T-cell (primary cell): ENCODE measurements at regions not wholly inside any gene's neighbourhood (a gene's known extent, or its start where the extent isn't known, plus 50 kb on each side); places are given as distances from the start of the nearest gene placed in this dataset.

Experiments
- ATAC-seq, 4 experiments: fragments of 200-7000 bp in 3 of 4; fragments of 150-1000 bp in 1 of 4; cut with Tn5 transposase; replicated peaks in 1 of 4; 1 replicate in 3 of 4; 2 replicates in 1 of 4; pipeline ENCODE4 v1.10.0; 2021; ENCODE audit warnings: moderate library complexity in 3 of 4, mild to moderate bottlenecking in 2 of 4, moderate number of reproducible peaks in 1 of 4
- CTCF ChIA-PET, 2 donors: fragments of 300-600 bp; sonication (Branson Sonifier 250); formaldehyde crosslinking; loops; one replicate each; lab custom pipeline; 2022; ENCODE audit warnings: antibody characterized with exemption in 2 of 2; lab: Charles Lee
- POLR2A ChIA-PET, 2 donors: fragments of 300-600 bp; sonication (Branson Sonifier 250); formaldehyde crosslinking; loops; one replicate each; lab custom pipeline; 2022; ENCODE audit warnings: antibody characterized with exemption in 2 of 2; lab: Charles Lee
- DNase-seq, 35 experiments: peaks; one replicate each; pipeline versions ENCODE4 v3.0.0 to v3.0.0-alpha.2; 2013 to 2023
- H3K27ac ChIP-seq: one replicate; pipeline ENCODE4 v1.5.1; 2013; ENCODE audit warnings: low read length
- H3K27me3 ChIP-seq, 2 experiments: replicated peaks in 1 of 2; 1 replicate in 1 of 2; 2 replicates in 1 of 2; pipeline versions ENCODE4 v1.6.1 to v1.7.0; 2013; ENCODE audit warnings: low read length in 1 of 2, mixed read lengths in 1 of 2; ENCODE audit not compliant: control insufficient read depth in 2 of 2, insufficient read depth in 2 of 2; ENCODE audit errors: extremely low read depth in 1 of 2
- H3K36me3 ChIP-seq, 2 donors: 1 replicate in 1 of 2; 2 replicates in 1 of 2; pipeline versions ENCODE4 v1.6.1 to v1.7.0; 2013; ENCODE audit warnings: low read length in 1 of 2; ENCODE audit not compliant: control insufficient read depth in 2 of 2, insufficient read depth in 1 of 2; ENCODE audit errors: extremely low read depth in 1 of 2
- H3K4me1 ChIP-seq, 2 experiments: 1 replicate in 1 of 2; 2 replicates in 1 of 2; pipeline versions ENCODE4 v1.6.1 to v1.7.0; 2013; ENCODE audit warnings: low read length in 2 of 2, mixed read lengths in 1 of 2; ENCODE audit not compliant: insufficient read depth in 2 of 2, control insufficient read depth in 1 of 2; ENCODE audit errors: extremely low read depth in 1 of 2
- H3K4me3 ChIP-seq, 2 donors: 1 replicate in 1 of 2; 2 replicates in 1 of 2; pipeline versions ENCODE4 v1.5.1 to v1.7.0; 2013; ENCODE audit warnings: mild to moderate bottlenecking in 2 of 2, low read length in 1 of 2, moderate library complexity in 1 of 2; ENCODE audit not compliant: control insufficient read depth in 1 of 2; ENCODE audit errors: extremely low read depth in 1 of 2
- H3K9me3 ChIP-seq: 2 replicates; pipeline ENCODE4 v1.7.0; 2013
- H3K27ac Mint-ChIP-seq, 2 donors: one replicate each; pipeline ENCODE4 v1.8.0; 2020 to 2021; ENCODE audit warnings: mild to moderate bottlenecking in 2 of 2, mixed read lengths in 2 of 2
- H3K27me3 Mint-ChIP-seq, 2 donors: one replicate each; pipeline ENCODE4 v1.8.0; 2021 to 2022; ENCODE audit warnings: mixed read lengths in 2 of 2
- H3K36me3 Mint-ChIP-seq: one replicate; pipeline ENCODE4 v1.8.0; 2021; ENCODE audit warnings: mixed read lengths
- H3K4me1 Mint-ChIP-seq, 3 donors: one replicate each; pipeline ENCODE4 v1.8.0; 2020 to 2022; ENCODE audit warnings: mixed read lengths in 3 of 3, mild to moderate bottlenecking in 1 of 3
- H3K4me3 Mint-ChIP-seq, 3 donors: one replicate each; pipeline ENCODE4 v1.8.0; 2020 to 2022; ENCODE audit warnings: mild to moderate bottlenecking in 3 of 3, mixed read lengths in 3 of 3, moderate library complexity in 3 of 3
- H3K9me3 Mint-ChIP-seq, 3 donors: one replicate each; pipeline ENCODE4 v1.8.0; 2020 to 2022; ENCODE audit warnings: mixed read lengths in 3 of 3
- WGBS: methylation state at CpG from one replicate; pipeline ENCODE4 v1.1.5; 2013; ENCODE audit warnings: missing lambda C conversion rate; ENCODE audit not compliant: insufficient coverage; 5-methylcytosine and 5-hydroxymethylcytosine counted together

- Mint-ChIP-seq H3K27ac (no peak overlapping the region), H3K27me3 (peaks cover 27 to 51% of the 10 kb centered on the region in 2 donors), H3K9me3 (no peaks in the 10 kb centered on the region), H3K36me3 (no peaks in the 10 kb centered on the region), H3K4me1 (peaks cover 0 to 6% (median 1%) of the 10 kb centered on the region in 3 donors), H3K4me3 (peak overlapping the region in 1 of 3 donors; percentile 35)
- Histone ChIP-seq H3K9me3 (no peaks in the 10 kb centered on the region), H3K4me1 (peaks cover 0 to 16% of the 10 kb centered on the region in 2 experiments), H3K36me3 (no peaks in the 10 kb centered on the region), H3K27me3 (peaks cover 2 to 80% of the 10 kb centered on the region in 2 experiments), H3K27ac (no peak overlapping the region), H3K4me3 (no peak overlapping the region)
- POLR2A ChIA-PET, result no interaction called here
- ATAC-seq, result no peak
- no peak for DNase-seq
- WGBS, result 82% methylated on average over 5 of the region's 5 CpGs
- CTCF ChIA-PET, result interaction anchor here in 1 of 2 donors (0.5 to 0.7 kb wide), 2 partner anchors 39 to 49 kb away, joined by 3 read pairs; no protein-coding TSS in a partner anchor
These were observed 124.5 kb upstream of the CIBAR2 start for GRCh38 chr16:85236818-85237150.

DNA sequence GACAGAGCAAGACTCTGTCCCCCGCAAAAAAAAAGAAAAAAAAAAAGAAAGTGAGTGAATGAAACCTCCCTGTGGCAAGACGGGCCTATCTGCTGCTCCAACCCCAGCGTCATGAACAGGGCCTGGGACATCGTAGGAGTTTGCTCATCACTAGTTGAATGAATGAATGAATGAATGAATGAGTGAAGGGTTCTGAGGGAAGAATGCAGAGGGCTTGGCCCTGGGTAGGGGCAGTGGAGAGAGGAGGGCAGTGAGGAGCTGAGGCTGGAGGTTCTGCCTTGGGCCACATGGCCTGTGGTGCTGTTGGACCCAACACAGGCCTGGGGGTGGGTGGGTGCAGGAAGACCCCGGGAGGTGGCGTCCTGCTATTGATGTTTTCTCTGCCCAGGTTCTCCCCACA lies 125.5 kb upstream of the CIBAR2 start:
- Mint-ChIP-seq H3K9me3 (no peaks in the 10 kb centered on the region), H3K4me1 (peaks cover 0 to 6% (median 1%) of the 10 kb centered on the region in 3 donors), H3K36me3 (no peaks in the 10 kb centered on the region), H3K27me3 (peaks cover 27 to 47% of the 10 kb centered on the region in 2 donors), H3K27ac (no peak overlapping the region), H3K4me3 (no peak overlapping the region)
- POLR2A ChIA-PET, result no interaction called here
- H3K4me1 ChIP-seq, result peaks cover 0 to 16% of the 10 kb centered on the region in 2 experiments
- CTCF ChIA-PET, result no interaction called here
- ATAC-seq (no peak), DNase-seq (no peak)
- H3K27ac ChIP-seq, result no peak overlapping the region
- no peaks in the 10 kb centered on the region for H3K9me3 ChIP-seq
- no peak overlapping the region for H3K4me3 ChIP-seq
- WGBS, result 90% methylated on average over 3 of the region's 6 CpGs
- no peaks in the 10 kb centered on the region for H3K36me3 ChIP-seq
- peaks cover 2 to 75% of the 10 kb centered on the region in 2 experiments for H3K27me3 ChIP-seq

DNA sequence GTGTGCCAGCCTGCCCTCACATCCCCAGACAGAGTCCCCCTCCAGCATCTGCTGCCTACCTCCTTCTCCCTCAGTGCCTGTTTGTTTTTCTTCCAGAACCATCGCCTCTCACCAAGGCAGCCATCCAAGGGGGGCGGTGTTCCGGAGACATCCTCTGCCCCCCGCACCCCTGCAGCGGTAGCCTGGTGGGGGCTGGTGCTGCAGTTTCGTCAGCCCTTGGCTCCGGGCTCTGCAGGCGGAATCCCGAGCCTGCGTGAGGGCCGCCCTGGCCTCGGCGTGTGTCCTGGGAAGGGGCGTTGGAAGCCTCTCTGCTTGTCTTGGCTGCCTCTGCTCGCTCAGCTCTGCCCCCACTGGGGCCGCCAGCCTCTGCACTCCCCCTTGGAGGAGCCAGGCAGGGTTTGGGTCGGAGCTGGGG lies 126.0 kb upstream of the CIBAR2 start:
- H3K36me3 ChIP-seq, result no peaks in the 10 kb centered on the region
- peaks cover 25 to 45% of the 10 kb centered on the region in 2 donors for H3K27me3 Mint-ChIP-seq
- peaks cover 0 to 6% (median 1%) of the 10 kb centered on the region in 3 donors for H3K4me1 Mint-ChIP-seq
- POLR2A ChIA-PET, result no interaction called here
- peaks cover 2 to 71% of the 10 kb centered on the region in 2 experiments for H3K27me3 ChIP-seq
- ATAC-seq (no peak), DNase-seq (no peak)
- no peak overlapping the region for H3K27ac Mint-ChIP-seq
- no peaks in the 10 kb centered on the region for H3K9me3 Mint-ChIP-seq
- H3K4me3 ChIP-seq, result no peak overlapping the region
- no peak overlapping the region for H3K4me3 Mint-ChIP-seq
- no peaks in the 10 kb centered on the region for H3K36me3 Mint-ChIP-seq
- CTCF ChIA-PET, result interaction anchor here in 1 of 2 donors (0.6 kb wide), 1 partner anchor 10 kb away, joined by 4 read pairs; no protein-coding TSS in a partner anchor
- H3K4me1 ChIP-seq, result peaks cover 0 to 16% of the 10 kb centered on the region in 2 experiments
- no peak overlapping the region for H3K27ac ChIP-seq
- 72% methylated on average over 14 of the region's 17 CpGs for WGBS
- H3K9me3 ChIP-seq, result no peaks in the 10 kb centered on the region

GRCh38 chr16:85239239-85239638 lies 127.0 kb upstream of the CIBAR2 start:
- H3K9me3 ChIP-seq, result no peaks in the 10 kb centered on the region
- ChIA-PET CTCF (no interaction called here), POLR2A (no interaction called here)
- H3K27ac Mint-ChIP-seq, result no peak overlapping the region
- H3K27me3 Mint-ChIP-seq, result peaks cover 22 to 41% of the 10 kb centered on the region in 2 donors
- H3K4me1 ChIP-seq, result peaks cover 0 to 16% of the 10 kb centered on the region in 2 experiments
- no peak overlapping the region for H3K4me3 Mint-ChIP-seq
- H3K36me3 Mint-ChIP-seq, result no peaks in the 10 kb centered on the region
- no peak overlapping the region for H3K27ac ChIP-seq
- no peak for ATAC-seq
- no peak overlapping the region for H3K4me3 ChIP-seq
- H3K36me3 ChIP-seq, result no peaks in the 10 kb centered on the region
- WGBS, result 93% methylated on average over 2 of the region's 5 CpGs
- no peaks in the 10 kb centered on the region for H3K9me3 Mint-ChIP-seq
- DNase-seq, result no peak
- H3K4me1 Mint-ChIP-seq, result peaks cover 0 to 6% (median 1%) of the 10 kb centered on the region in 3 donors
- H3K27me3 ChIP-seq, result peaks cover 2 to 64% of the 10 kb centered on the region in 2 experiments

- Histone ChIP-seq H3K27me3 (peaks cover 2 to 57% of the 10 kb centered on the region in 2 experiments), H3K36me3 (no peaks in the 10 kb centered on the region), H3K4me3 (no peak overlapping the region), H3K27ac (no peak overlapping the region), H3K9me3 (no peaks in the 10 kb centered on the region), H3K4me1 (peaks cover 0 to 16% of the 10 kb centered on the region in 2 experiments)
- no peak overlapping the region for H3K4me3 Mint-ChIP-seq
- CTCF ChIA-PET, result no interaction called here
- no peaks in the 10 kb centered on the region for H3K36me3 Mint-ChIP-seq
- POLR2A ChIA-PET, result no interaction called here
- 90% methylated on average over 8 of the region's 8 CpGs for WGBS
- peaks cover 0 to 6% (median 1%) of the 10 kb centered on the region in 3 donors for H3K4me1 Mint-ChIP-seq
- ATAC-seq (no peak), DNase-seq (no peak)
- H3K9me3 Mint-ChIP-seq, result no peaks in the 10 kb centered on the region
- peaks cover 20 to 36% of the 10 kb centered on the region in 2 donors for H3K27me3 Mint-ChIP-seq
- H3K27ac Mint-ChIP-seq, result no peak overlapping the region
These were observed 127.6 kb upstream of the CIBAR2 start for GRCh38 chr16:85239871-85240270.

GRCh38 chr16:85240982-85241924 lies 129.0 kb upstream of the CIBAR2 start:
- ATAC-seq, result no peak
- ChIA-PET POLR2A (interaction anchor here in 1 of 2 donors (0.6 kb wide), 1 partner anchor 17 kb away, joined by 7 read pairs; no protein-coding TSS in a partner anchor), CTCF (interaction anchor here in 1 of 2 donors (0.5 to 0.7 kb wide), 2 partner anchors 12 to 208 kb away, joined by 3 read pairs; no protein-coding TSS in a partner anchor)

More at GRCh38 chr16:85240982-85241924, 129.0 kb upstream of the CIBAR2 start:
- no peak overlapping the region for H3K27ac Mint-ChIP-seq
- Histone ChIP-seq H3K4me3 (no peak overlapping the region), H3K27me3 (peaks cover under 1 to 54% of the 10 kb centered on the region in 2 experiments), H3K9me3 (no peaks in the 10 kb centered on the region), H3K4me1 (peaks cover 0 to 11% of the 10 kb centered on the region in 2 experiments), H3K36me3 (no peaks in the 10 kb centered on the region), H3K27ac (no peak overlapping the region)
- no peaks in the 10 kb centered on the region for H3K9me3 Mint-ChIP-seq
- 76% methylated on average over 11 of the region's 18 CpGs for WGBS
- H3K4me3 Mint-ChIP-seq, result no peak overlapping the region
- H3K36me3 Mint-ChIP-seq, result no peaks in the 10 kb centered on the region
- peaks cover 26 to 39% of the 10 kb centered on the region in 2 donors for H3K27me3 Mint-ChIP-seq
- peaks cover 6 to 11% (median 8%) of the 10 kb centered on the region in 3 donors for H3K4me1 Mint-ChIP-seq
- DNase-seq, result no peak
